CD4-positive, alpha-beta T cell treated with Interleukin-4 for 4 hours (primary cell): ENCODE measurements at regions not wholly inside any gene's neighbourhood (a gene's known extent, or its start where the extent isn't known, plus 50 kb on each side); places are given as distances from the start of the nearest gene placed in this dataset.

Experiments used
- DNase-seq: peaks from one replicate; pipeline ENCODE4 v3.0.0-alpha.2; 2020

- no peak for DNase-seq
Measured at GRCh38 chr7:81648716-81649115, 121.1 kb downstream of the HGF start.

- DNase-seq = no peak
Measured at GRCh38 chr7:81645435-81645834, 124.4 kb downstream of the HGF start.

- DNase-seq = no peak
Measured at GRCh38 chr7:81641873-81642272, 128.0 kb downstream of the HGF start.

GRCh38 chr7:81638198-81638597, 131.6 kb downstream of the HGF start:
- DNase-seq = no peak

- DNase-seq = no peak
Measured at GRCh38 chr7:81637534-81637933, 132.3 kb downstream of the HGF start.

GRCh38 chr7:81632418-81632817, 137.4 kb downstream of the HGF start:
- no peak for DNase-seq

- DNase-seq = no peak
Measured at GRCh38 chr7:81630600-81630999, 139.2 kb downstream of the HGF start.

GRCh38 chr7:81629702-81630101, 140.1 kb downstream of the HGF start:
- no peak for DNase-seq

GRCh38 chr7:81628951-81629350, 140.9 kb downstream of the HGF start:
- no peak for DNase-seq

- DNase-seq = no peak
Measured at GRCh38 chr7:81627536-81628287, 142.1 kb downstream of the HGF start.

- DNase-seq = no peak
Measured at GRCh38 chr7:81626008-81626407, 143.8 kb downstream of the HGF start.

- DNase-seq = no peak
Measured at GRCh38 chr7:81624650-81625631, 144.9 kb downstream of the HGF start.

- no peak for DNase-seq
Measured at GRCh38 chr7:81624021-81624592, 145.7 kb downstream of the HGF start.

- DNase-seq = no peak
Measured at GRCh38 chr7:81623251-81623855, 146.5 kb downstream of the HGF start.

- DNase-seq = no peak
Measured at GRCh38 chr7:81621893-81622292, 148.0 kb downstream of the HGF start.

- no peak for DNase-seq
Measured at GRCh38 chr7:81618396-81619014, 151.3 kb downstream of the HGF start.

- no peak for DNase-seq
Measured at GRCh38 chr7:81616951-81617350, 152.9 kb downstream of the HGF start.

- DNase-seq = no peak
Measured at GRCh38 chr7:81611805-81612204, 158.0 kb downstream of the HGF start.

- no peak for DNase-seq
Measured at GRCh38 chr7:81611040-81611439, 158.8 kb downstream of the HGF start.

GRCh38 chr7:81608748-81609382, 161.0 kb downstream of the HGF start:
- DNase-seq = no peak

- DNase-seq = no peak
Measured at GRCh38 chr7:81607987-81608386, 161.9 kb downstream of the HGF start.
